ENCODE measurements at regions not wholly inside any gene's neighbourhood (a gene's known extent, or its start where the extent isn't known, plus 50 kb on each side); places are given as distances from the start of the nearest gene placed in this dataset.

GRCh38 chr11:10395166-10395897 lies 59.7 kb upstream of the AMPD3 start:
- TF ChIP-seq CTCF (conservative IDR thresholded peaks at IDR 0.05; ENCODE audit: low read length): no peak
- no peak for TF ChIP-seq EZH2phosphoT487 (IDR thresholded peaks at IDR 0.05; ENCODE audit: borderline replicate concordance, low read depth, low read length)
